Activated CD8-positive, alpha-beta T cell treated with anti-CD3 and anti-CD28 coated beads, Interleukin-2, amount 10 ng/mL, durations not matched to agents 7 days and 5 days (primary cell): ENCODE measurements at regions not wholly inside any gene's neighbourhood (a gene's known extent, or its start where the extent isn't known, plus 50 kb on each side); places are given as distances from the start of the nearest gene placed in this dataset.

Experiments used
- ATAC-seq: fragments of 150-1000 bp; cut with Tn5 transposase; one replicate; pipeline ENCODE4 v1.10.0; 2021; ENCODE audit warnings: moderate library complexity
- CTCF ChIA-PET: fragments of 350-600 bp; sonication (Branson Sonifier 250); formaldehyde crosslinking; loops from one replicate; lab custom pipeline; 2021; ENCODE audit warnings: antibody characterized with exemption; lab: Charles Lee
- POLR2A ChIA-PET: fragments of 350-600 bp; sonication (Branson Sonifier 250); formaldehyde crosslinking; loops from one replicate; lab custom pipeline; 2021; ENCODE audit warnings: antibody characterized with exemption; lab: Charles Lee
- DNase-seq: peaks from one replicate; pipeline ENCODE4 v3.0.0-alpha.2; 2020
- H3K27ac Mint-ChIP-seq: one replicate; pipeline ENCODE4 v1.8.0; 2021; ENCODE audit warnings: mild to moderate bottlenecking, mixed read lengths
- H3K27me3 Mint-ChIP-seq: one replicate; pipeline ENCODE4 v1.8.0; 2021; ENCODE audit warnings: low read depth, mixed read lengths
- H3K36me3 Mint-ChIP-seq: one replicate; pipeline ENCODE4 v1.8.0; 2021; ENCODE audit warnings: low read depth, mixed read lengths
- H3K4me1 Mint-ChIP-seq: one replicate; pipeline ENCODE4 v1.8.0; 2021; ENCODE audit warnings: low read depth, mixed read lengths
- H3K4me3 Mint-ChIP-seq: one replicate; pipeline ENCODE4 v1.8.0; 2021; ENCODE audit warnings: mild to moderate bottlenecking, mixed read lengths
- H3K9me3 Mint-ChIP-seq: one replicate; pipeline ENCODE4 v1.8.0; 2022; ENCODE audit warnings: mixed read lengths; ENCODE audit not compliant: insufficient read depth

- Mint-ChIP-seq H3K27me3 (no peaks in the 10 kb centered on the region), H3K27ac (no peak overlapping the region), H3K9me3 (no peaks in the 10 kb centered on the region), H3K36me3 (no peaks in the 10 kb centered on the region), H3K4me1 (no peaks in the 10 kb centered on the region), H3K4me3 (no peak overlapping the region)
- ChIA-PET POLR2A (no interaction called here), CTCF (no interaction called here)
- DNase-seq (no peak), ATAC-seq (no peak)
Observed at GRCh38 chr3:24804095-24804494, 309.4 kb upstream of the THRB start.

GRCh38 chr3:24810881-24811280 is 316.2 kb upstream of the THRB start:
- no peak overlapping the region for H3K27ac Mint-ChIP-seq
- ChIA-PET CTCF (no interaction called here), POLR2A (no interaction called here)
- ATAC-seq (no peak), DNase-seq (no peak)
- H3K4me1 Mint-ChIP-seq: no peaks in the 10 kb centered on the region
- H3K27me3 Mint-ChIP-seq: no peaks in the 10 kb centered on the region
- H3K4me3 Mint-ChIP-seq: no peak overlapping the region
- no peaks in the 10 kb centered on the region for H3K9me3 Mint-ChIP-seq
- no peaks in the 10 kb centered on the region for H3K36me3 Mint-ChIP-seq

- no peak for ATAC-seq
- Mint-ChIP-seq H3K4me1 (no peaks in the 10 kb centered on the region), H3K27me3 (no peaks in the 10 kb centered on the region), H3K36me3 (no peaks in the 10 kb centered on the region), H3K27ac (no peak overlapping the region), H3K9me3 (no peaks in the 10 kb centered on the region), H3K4me3 (no peak overlapping the region)
- no peak for DNase-seq
- ChIA-PET POLR2A (no interaction called here), CTCF (no interaction called here)
Observed at GRCh38 chr3:24812116-24812515, 317.5 kb upstream of the THRB start.

GRCh38 chr3:24818055-24818454 is 323.4 kb upstream of the THRB start:
- H3K36me3 Mint-ChIP-seq: no peaks in the 10 kb centered on the region
- no peaks in the 10 kb centered on the region for H3K9me3 Mint-ChIP-seq
- ATAC-seq (no peak), DNase-seq (no peak)
- no peaks in the 10 kb centered on the region for H3K4me1 Mint-ChIP-seq
- H3K27ac Mint-ChIP-seq: no peak overlapping the region
- POLR2A ChIA-PET: no interaction called here
- CTCF ChIA-PET: no interaction called here
- H3K27me3 Mint-ChIP-seq: no peaks in the 10 kb centered on the region
- H3K4me3 Mint-ChIP-seq: no peak overlapping the region

GRCh38 chr3:24828011-24828410 is 333.4 kb upstream of the THRB start:
- ChIA-PET CTCF (no interaction called here), POLR2A (no interaction called here)
- Mint-ChIP-seq H3K27ac (no peak overlapping the region), H3K4me1 (no peaks in the 10 kb centered on the region), H3K36me3 (no peaks in the 10 kb centered on the region), H3K27me3 (peaks cover 22% of the 10 kb centered on the region), H3K4me3 (no peak overlapping the region), H3K9me3 (no peaks in the 10 kb centered on the region)
- ATAC-seq: no peak
- no peak for DNase-seq

GRCh38 chr3:24828551-24828950 is 333.9 kb upstream of the THRB start:
- POLR2A ChIA-PET: no interaction called here
- Mint-ChIP-seq H3K36me3 (no peaks in the 10 kb centered on the region), H3K4me3 (no peak overlapping the region), H3K9me3 (no peaks in the 10 kb centered on the region), H3K27me3 (peaks cover 22% of the 10 kb centered on the region), H3K27ac (no peak overlapping the region), H3K4me1 (no peaks in the 10 kb centered on the region)
- CTCF ChIA-PET: no interaction called here
- ATAC-seq (no peak), DNase-seq (no peak)

GRCh38 chr3:24829011-24829581 is 334.4 kb upstream of the THRB start:
- H3K27ac Mint-ChIP-seq: no peak overlapping the region
- H3K9me3 Mint-ChIP-seq: no peaks in the 10 kb centered on the region
- no peak for DNase-seq
- ChIA-PET CTCF (no interaction called here), POLR2A (no interaction called here)
- no peaks in the 10 kb centered on the region for H3K36me3 Mint-ChIP-seq
- no peaks in the 10 kb centered on the region for H3K4me1 Mint-ChIP-seq
- no peak overlapping the region for H3K4me3 Mint-ChIP-seq
- no peak for ATAC-seq
- peaks cover 22% of the 10 kb centered on the region for H3K27me3 Mint-ChIP-seq

- POLR2A ChIA-PET: no interaction called here
- CTCF ChIA-PET: no interaction called here
- ATAC-seq: no peak
- Mint-ChIP-seq H3K27me3 (peaks cover 22% of the 10 kb centered on the region), H3K36me3 (no peaks in the 10 kb centered on the region), H3K4me3 (no peak overlapping the region), H3K9me3 (no peaks in the 10 kb centered on the region), H3K4me1 (no peaks in the 10 kb centered on the region), H3K27ac (no peak overlapping the region)
- no peak for DNase-seq
Observed at GRCh38 chr3:24829629-24830229, 335.1 kb upstream of the THRB start.

- Mint-ChIP-seq H3K27ac (no peak overlapping the region), H3K27me3 (peaks cover 22% of the 10 kb centered on the region), H3K9me3 (no peaks in the 10 kb centered on the region), H3K4me3 (no peak overlapping the region), H3K36me3 (no peaks in the 10 kb centered on the region), H3K4me1 (no peaks in the 10 kb centered on the region)
- POLR2A ChIA-PET: no interaction called here
- no peak for DNase-seq
- CTCF ChIA-PET: no interaction called here
- ATAC-seq: no peak
Observed at GRCh38 chr3:24830230-24831152, 335.8 kb upstream of the THRB start.

GRCh38 chr3:24831221-24831620 is 336.6 kb upstream of the THRB start:
- Mint-ChIP-seq H3K4me1 (no peaks in the 10 kb centered on the region), H3K27ac (no peak overlapping the region), H3K9me3 (no peaks in the 10 kb centered on the region), H3K27me3 (peaks cover 22% of the 10 kb centered on the region), H3K36me3 (no peaks in the 10 kb centered on the region), H3K4me3 (no peak overlapping the region)
- DNase-seq (no peak), ATAC-seq (no peak)
- CTCF ChIA-PET: no interaction called here
- POLR2A ChIA-PET: no interaction called here

- Mint-ChIP-seq H3K4me1 (no peaks in the 10 kb centered on the region), H3K4me3 (no peak overlapping the region), H3K27ac (no peak overlapping the region), H3K9me3 (no peaks in the 10 kb centered on the region), H3K27me3 (peaks cover 22% of the 10 kb centered on the region), H3K36me3 (no peaks in the 10 kb centered on the region)
- CTCF ChIA-PET: no interaction called here
- ATAC-seq (no peak), DNase-seq (no peak)
- POLR2A ChIA-PET: no interaction called here
Observed at GRCh38 chr3:24832891-24833290, 338.2 kb upstream of the THRB start.

- DNase-seq (no peak), ATAC-seq (no peak)
- Mint-ChIP-seq H3K4me3 (no peak overlapping the region), H3K27ac (no peak overlapping the region), H3K36me3 (no peaks in the 10 kb centered on the region), H3K9me3 (no peaks in the 10 kb centered on the region), H3K4me1 (no peaks in the 10 kb centered on the region), H3K27me3 (peaks cover 17% of the 10 kb centered on the region)
- ChIA-PET CTCF (no interaction called here), POLR2A (no interaction called here)
Observed at GRCh38 chr3:24834442-24834841, 339.8 kb upstream of the THRB start.
